Prostate gland (tissue), 2 donors: ENCODE measurements at regions not wholly inside any gene's neighbourhood (a gene's known extent, or its start where the extent isn't known, plus 50 kb on each side); places are given as distances from the start of the nearest gene placed in this dataset.

Source experiments
- CTCF ChIP-seq, 4 experiments: fragments of 200-600 bp in 2 of 4; fragments of 450-650 bp in 2 of 4; sonication (generic) in 2 of 4; IDR thresholded peaks; 1 replicate in 3 of 4; 2 replicates in 1 of 4; pipeline ENCODE4 v1.5.1; 2016 to 2019; ENCODE audit warnings: antibody characterized with exemption in 4 of 4, mild to moderate bottlenecking in 2 of 4, moderate library complexity in 2 of 4
- POLR2AphosphoS5 ChIP-seq: sonication (generic); formaldehyde crosslinking; IDR thresholded peaks from one replicate; pipeline ENCODE4 v1.6.1; 2017; ENCODE audit warnings: antibody characterized with exemption

- TF ChIP-seq POLR2AphosphoS5 (no peak), CTCF (IDR thresholded peaks at IDR 0.05) (no peak)
Observed at GRCh38 chr7:104264285-104264684, 56.5 kb upstream of the ORC5 start.
